H1 (cell line): ENCODE measurements at regions not wholly inside any gene's neighbourhood (a gene's known extent, or its start where the extent isn't known, plus 50 kb on each side); places are given as distances from the start of the nearest gene placed in this dataset.

Experiments used
- CTCF ChIA-PET: fragments of 300-600 bp; sonication (Branson Sonifier 250); formaldehyde crosslinking; loops from one replicate; lab custom pipeline; 2021; ENCODE audit not compliant: partially characterized antibody; lab: Charles Lee
- POLR2A ChIA-PET: fragments of 300-600 bp; sonication (Branson Sonifier 250); formaldehyde crosslinking; loops from one replicate; lab custom pipeline; 2021; ENCODE audit warnings: inconsistent platforms; ENCODE audit not compliant: partially characterized antibody; lab: Charles Lee
- DNase-seq, 2 experiments: peaks; one replicate each; pipeline versions ENCODE4 v3.0.0 to v3.0.0-alpha.2; 2010 to 2022; ENCODE audit warnings: low spot score in 2 of 2, low read depth in 1 of 2, mixed read lengths in 1 of 2
- FAIRE-seq: peaks from 2 replicates; lab custom pipeline; 2011; peaks lifted over from hg19 to GRCh38; lab: Jason Lieb, UNC
- H2AFZ ChIP-seq: 2 replicates; pipeline ENCODE4 v1.8.1; 2012; ENCODE audit warnings: low read length, inconsistent platforms
- H2AK5ac ChIP-seq: 2 replicates; pipeline ENCODE4 v1.6.1; 2013; ENCODE audit warnings: low read depth, low read length
- H2BK120ac ChIP-seq: replicated peaks from 2 replicates; pipeline ENCODE3; 2013; ENCODE audit warnings: low read depth, low read length, inconsistent platforms
- H2BK12ac ChIP-seq: 2 replicates; pipeline ENCODE4 v1.6.1; 2013; ENCODE audit warnings: low read depth, low read length
- H2BK15ac ChIP-seq: 2 replicates; pipeline ENCODE4 v1.6.1; 2013; ENCODE audit warnings: low read length
- H2BK20ac ChIP-seq: 2 replicates; pipeline ENCODE4 v1.6.1; 2013; ENCODE audit warnings: low read length
- H2BK5ac ChIP-seq: 2 replicates; pipeline ENCODE4 v1.6.1; 2013; ENCODE audit warnings: low read depth, low read length
- H3K14ac ChIP-seq: 2 replicates; pipeline ENCODE4 v1.6.1; 2013; ENCODE audit warnings: inconsistent platforms; ENCODE audit not compliant: insufficient read length
- H3K18ac ChIP-seq: 2 replicates; pipeline ENCODE4 v1.6.1; 2013; ENCODE audit warnings: low read length; ENCODE audit errors: extremely low read depth
- H3K23ac ChIP-seq: 2 replicates; pipeline ENCODE4 v1.6.1; 2013; ENCODE audit warnings: inconsistent platforms; ENCODE audit not compliant: insufficient read length
- H3K23me2 ChIP-seq: 2 replicates; pipeline ENCODE4 v1.6.1; 2013; ENCODE audit warnings: low read depth, low read length
- H3K27ac ChIP-seq: 2 replicates; pipeline ENCODE4 v1.6.1; 2011; ENCODE audit warnings: low read depth, low read length, inconsistent platforms
- H3K27me3 ChIP-seq, 4 experiments: replicated peaks in 1 of 4; 1 replicate in 1 of 4; 2 replicates in 3 of 4; pipeline versions ENCODE4 v1.6.1 to v1.8.1; 2011 to 2013; ENCODE audit warnings: low read length in 3 of 4, mild to moderate bottlenecking in 3 of 4, inconsistent platforms in 2 of 4, mixed read lengths in 2 of 4, moderate library complexity in 1 of 4; ENCODE audit not compliant: control insufficient read depth in 3 of 4, insufficient read depth in 3 of 4; ENCODE audit errors: extremely low read depth in 1 of 4
- H3K36me3 ChIP-seq, 4 experiments: 2 replicates each; pipeline versions ENCODE4 v1.6.1 to v1.8.1; 2011 to 2013; ENCODE audit warnings: mild to moderate bottlenecking in 4 of 4, low read length in 3 of 4, moderate library complexity in 2 of 4, control low read depth in 1 of 4, inconsistent platforms in 1 of 4; ENCODE audit not compliant: insufficient read depth in 4 of 4, control insufficient read depth in 2 of 4
- H3K4ac ChIP-seq: replicated peaks from 2 replicates; pipeline ENCODE3; 2013; ENCODE audit warnings: low read length, low read depth, mixed read lengths, inconsistent platforms; ENCODE audit not compliant: insufficient read length
- H3K4me1 ChIP-seq, 4 experiments: replicated peaks in 1 of 4; 1 replicate in 1 of 4; 2 replicates in 3 of 4; pipeline versions ENCODE4 v1.6.1 to v1.8.1; 2011 to 2013; ENCODE audit warnings: low read length in 3 of 4, inconsistent platforms in 2 of 4, mixed read lengths in 1 of 4; ENCODE audit not compliant: insufficient read depth in 4 of 4, control insufficient read depth in 3 of 4
- H3K4me2 ChIP-seq, 2 experiments: 2 replicates each; pipeline versions ENCODE4 v1.6.1 to v1.8.1; 2011 to 2013; ENCODE audit warnings: low read depth in 2 of 2, low read length in 2 of 2, control low read depth in 1 of 2, inconsistent platforms in 1 of 2, mild to moderate bottlenecking in 1 of 2; ENCODE audit not compliant: insufficient read depth in 1 of 2
- H3K4me3 ChIP-seq, 4 experiments: fragments of 200-600, 300-600 bp in 1 of 4; sonication (generic), shearing (Covaris generic), sonication (Bioruptor Twin) in 1 of 4; 2 replicates each; pipeline versions ENCODE4 v1.5.1 to v1.8.1; 2011 to 2016; ENCODE audit warnings: low read length in 4 of 4, low read depth in 3 of 4, control low read depth in 2 of 4, inconsistent platforms in 2 of 4, mild to moderate bottlenecking in 2 of 4, mixed read lengths in 1 of 4, moderate library complexity in 1 of 4; ENCODE audit not compliant: insufficient read depth in 2 of 4; ENCODE audit errors: extremely low read depth in 1 of 4
- H3K56ac ChIP-seq: replicated peaks from 2 replicates; pipeline ENCODE3; 2013; ENCODE audit warnings: low read depth, mild to moderate bottlenecking, mixed read lengths, low read length, inconsistent platforms; ENCODE audit not compliant: insufficient read length
- H3K79me1 ChIP-seq: 2 replicates; pipeline ENCODE4 v1.6.1; 2013; ENCODE audit warnings: low read depth, low read length, control low read depth
- H3K79me2 ChIP-seq, 2 experiments: 2 replicates each; pipeline versions ENCODE4 v1.6.1 to v1.8.1; 2012 to 2013; ENCODE audit warnings: low read length in 2 of 2, mild to moderate bottlenecking in 2 of 2, inconsistent platforms in 1 of 2; ENCODE audit not compliant: insufficient read depth in 2 of 2, control insufficient read depth in 1 of 2
- H3K9ac ChIP-seq, 4 experiments: replicated peaks in 1 of 4; 1 replicate in 1 of 4; 2 replicates in 3 of 4; pipeline versions ENCODE4 v1.6.1 to v1.8.1; 2011 to 2013; ENCODE audit warnings: low read depth in 3 of 4, low read length in 3 of 4, control low read depth in 2 of 4, mild to moderate bottlenecking in 2 of 4, moderate library complexity in 2 of 4, inconsistent platforms in 1 of 4; ENCODE audit errors: extremely low read depth in 1 of 4
- H3K9me3 ChIP-seq, 2 experiments: 2 replicates each; pipeline versions ENCODE4 v1.6.1 to v1.8.1; 2012 to 2013; ENCODE audit warnings: mild to moderate bottlenecking in 2 of 2, moderate library complexity in 2 of 2, control low read depth in 1 of 2, inconsistent platforms in 1 of 2, low read depth in 1 of 2, low read length in 1 of 2, mixed read lengths in 1 of 2; ENCODE audit not compliant: insufficient read depth in 2 of 2
- H4K20me1 ChIP-seq, 2 experiments: replicated peaks in 1 of 2; 2 replicates each; pipeline versions ENCODE3 to v1.8.1; 2011 to 2013; ENCODE audit warnings: inconsistent platforms in 2 of 2, low read length in 2 of 2, mild to moderate bottlenecking in 1 of 2; ENCODE audit not compliant: insufficient read depth in 2 of 2, control insufficient read depth in 1 of 2
- H4K5ac ChIP-seq: 2 replicates; pipeline ENCODE4 v1.6.1; 2013; ENCODE audit warnings: low read length, low read depth, mixed read lengths, inconsistent platforms; ENCODE audit not compliant: insufficient read length
- H4K8ac ChIP-seq: 2 replicates; pipeline ENCODE4 v1.8.0; 2013; ENCODE audit warnings: mild to moderate bottlenecking, moderate library complexity, low read length, inconsistent platforms; ENCODE audit not compliant: insufficient read depth; ENCODE audit errors: extremely low read depth
- H4K91ac ChIP-seq: replicated peaks from 2 replicates; pipeline ENCODE3; 2013; ENCODE audit warnings: low read length, mixed read lengths, inconsistent platforms; ENCODE audit not compliant: insufficient read length
- BCL11A ChIP-seq, 2 experiments: IDR thresholded peaks; one replicate each; pipeline ENCODE4 v1.6.1; 2011; ENCODE audit warnings: low read depth in 2 of 2, low read length in 2 of 2, mild to moderate bottlenecking in 2 of 2
- CHD1 ChIP-seq: IDR thresholded peaks from 2 replicates; pipeline ENCODE4 v1.6.1; 2012; ENCODE audit warnings: low read depth, low read length, improper control_type of control experiment
- EGR1 ChIP-seq: IDR thresholded peaks from 2 replicates; pipeline ENCODE4 v1.6.1; 2011; ENCODE audit warnings: low read depth, low read length, borderline replicate concordance
- EP300 ChIP-seq, 2 experiments: IDR thresholded peaks; 1 replicate in 1 of 2; 2 replicates in 1 of 2; pipeline ENCODE4 v1.6.1; 2011 to 2012; ENCODE audit warnings: low read depth in 2 of 2, low read length in 2 of 2, mild to moderate bottlenecking in 2 of 2, borderline replicate concordance in 1 of 2, inconsistent platforms in 1 of 2, moderate library complexity in 1 of 2
- HDAC6 ChIP-seq: IDR thresholded peaks from one replicate; pipeline ENCODE4 v1.7.1; 2012; ENCODE audit warnings: low read depth, mild to moderate bottlenecking, inconsistent platforms, low read length, moderate library complexity
- NANOG ChIP-seq: IDR thresholded peaks from 2 replicates; pipeline ENCODE4 v1.6.1; 2011; ENCODE audit warnings: low read length, low read depth, mild to moderate bottlenecking, inconsistent platforms; ENCODE audit not compliant: insufficient read depth, poor library complexity, severe bottlenecking
- SP1 ChIP-seq: IDR thresholded peaks from 2 replicates; pipeline ENCODE4 v1.6.1; 2011; ENCODE audit warnings: low read depth, low read length
- SP2 ChIP-seq: IDR thresholded peaks from 2 replicates; pipeline ENCODE4 v1.6.1; 2012; ENCODE audit warnings: mild to moderate bottlenecking, low read length, inconsistent platforms
- SUZ12 ChIP-seq: fragments of 200-600 bp; sonication (generic); IDR thresholded peaks from 2 replicates; pipeline ENCODE4 v1.6.1; 2012; ENCODE audit warnings: mild to moderate bottlenecking, inconsistent platforms, low read length, moderate library complexity, mixed read lengths
- TCF12 ChIP-seq: IDR thresholded peaks from 2 replicates; pipeline ENCODE4 v1.6.1; 2011; ENCODE audit warnings: low read depth, mild to moderate bottlenecking, low read length
- YY1 ChIP-seq: IDR thresholded peaks from 2 replicates; pipeline ENCODE4 v1.6.1; 2011; ENCODE audit warnings: low read depth, mild to moderate bottlenecking, low read length
- ZNF274 ChIP-seq: IDR thresholded peaks from 2 replicates; pipeline ENCODE4 v1.7.0; 2012; ENCODE audit warnings: low read length, borderline replicate concordance; ENCODE audit errors: extremely low read depth
- WGBS, 2 experiments: shearing (Covaris generic) in 1 of 2; methylation state at CpG; one replicate each; pipeline versions ENCODE4 v1.1.6 to v1.1.7; 2013 to 2015; ENCODE audit warnings: low lambda C conversion rate in 2 of 2, mixed read lengths in 2 of 2, inconsistent platforms in 1 of 2, low coverage in 1 of 2, missing lambda C conversion rate in 1 of 2; ENCODE audit not compliant: insufficient replicate concordance in 2 of 2, insufficient coverage in 1 of 2, insufficient read length in 1 of 2; ENCODE audit errors: extremely low coverage in 1 of 2, missing lambda C conversion rate in 1 of 2; 5-methylcytosine and 5-hydroxymethylcytosine counted together
- TF ChIP-seq, protein P1 (sequence below): IDR thresholded peaks from 2 replicates; pipeline ENCODE4 v1.6.1; 2011; ENCODE audit warnings: low read length, improper control_type of control experiment
- TF ChIP-seq, protein P2 (sequence below): IDR thresholded peaks from 2 replicates; pipeline ENCODE4 v1.6.1; 2012; ENCODE audit warnings: inconsistent platforms

DNA sequence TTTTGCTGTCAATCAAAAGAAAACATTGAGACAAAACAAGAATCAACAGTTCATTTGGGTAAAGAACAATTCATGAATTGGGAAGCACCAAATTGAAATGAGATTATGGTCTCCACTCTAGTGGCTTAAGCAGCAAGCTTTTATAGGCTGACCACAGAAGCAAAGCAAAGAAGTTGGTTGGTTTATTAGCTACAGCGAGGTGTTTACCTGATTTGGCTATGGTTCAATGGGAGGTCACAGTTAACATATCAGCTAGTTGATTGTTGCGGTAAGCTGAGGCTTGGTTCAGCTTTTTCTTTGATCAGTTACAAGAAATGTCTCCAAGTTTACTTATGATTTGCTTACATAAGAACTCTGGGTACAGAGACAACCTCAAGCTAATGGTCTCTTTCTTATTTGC, 640.5 kb upstream of the GOLIM4 start:
- Histone ChIP-seq H3K36me3 (no peaks in the 10 kb centered on the region), H2BK120ac (no peak overlapping the region), H3K14ac (no peak overlapping the region), H4K8ac (no peak overlapping the region), H3K56ac (no peak overlapping the region), H3K79me1 (no peaks in the 10 kb centered on the region), H3K79me2 (no peaks in the 10 kb centered on the region), H3K4me3 (no peak overlapping the region), H3K18ac (no peak overlapping the region), H3K27me3 (no peaks in the 10 kb centered on the region), H3K4me1 (peaks cover 0 to 5% (median 2%) of the 10 kb centered on the region in 4 experiments; a peak in 3 of 7 replicates), H2AK5ac (no peak overlapping the region), H2BK12ac (no peak overlapping the region), H3K4me2 (no peak overlapping the region), H3K23me2 (no peaks in the 10 kb centered on the region), H2BK15ac (no peak overlapping the region), H3K27ac (no peak overlapping the region), H3K9me3 (peaks cover 0 to 6% of the 10 kb centered on the region in 2 experiments; a peak in 3 of 4 replicates), H2AFZ (peak overlapping the region; percentile 80; the same call in 1 of the 2 replicates), H4K91ac (no peak overlapping the region), H3K4ac (no peak overlapping the region), H3K9ac (no peak overlapping the region), H4K5ac (no peak overlapping the region), H2BK5ac (no peak overlapping the region), H2BK20ac (no peak overlapping the region), H3K23ac (no peak overlapping the region), H4K20me1 (no peaks in the 10 kb centered on the region)
- FAIRE-seq: no peak
- POLR2A ChIA-PET: no interaction called here
- CTCF ChIA-PET: interaction anchor here (0.8 kb wide), 1 partner anchor 17 kb away, joined by 3 read pairs; no protein-coding TSS in a partner anchor
- no peak for DNase-seq
- WGBS, 2 experiments: 91% methylated on average over 2 of the region's 2 CpGs; no CpG with 5 or more reads in 1 of the 2 experiments
- TF ChIP-seq TCF12: no peak
- TF ChIP-seq HDAC6: no peak
- no peak for TF ChIP-seq YY1
- TF ChIP-seq BCL11A (IDR thresholded peaks at IDR 0.05; ENCODE audit: low read depth in 2 of 2, low read length in 2 of 2): no peak
- TF ChIP-seq, protein P1, sequence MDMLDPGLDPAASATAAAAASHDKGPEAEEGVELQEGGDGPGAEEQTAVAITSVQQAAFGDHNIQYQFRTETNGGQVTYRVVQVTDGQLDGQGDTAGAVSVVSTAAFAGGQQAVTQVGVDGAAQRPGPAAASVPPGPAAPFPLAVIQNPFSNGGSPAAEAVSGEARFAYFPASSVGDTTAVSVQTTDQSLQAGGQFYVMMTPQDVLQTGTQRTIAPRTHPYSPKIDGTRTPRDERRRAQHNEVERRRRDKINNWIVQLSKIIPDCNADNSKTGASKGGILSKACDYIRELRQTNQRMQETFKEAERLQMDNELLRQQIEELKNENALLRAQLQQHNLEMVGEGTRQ: no peak
- TF ChIP-seq SP1: no peak
- TF ChIP-seq EP300 (IDR thresholded peaks at IDR 0.05; ENCODE audit: borderline replicate concordance in 1 of 2, low read depth in 2 of 2, low read length in 2 of 2): no peak
- TF ChIP-seq, protein P2, sequence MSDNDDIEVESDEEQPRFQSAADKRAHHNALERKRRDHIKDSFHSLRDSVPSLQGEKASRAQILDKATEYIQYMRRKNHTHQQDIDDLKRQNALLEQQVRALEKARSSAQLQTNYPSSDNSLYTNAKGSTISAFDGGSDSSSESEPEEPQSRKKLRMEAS: no peak
- TF ChIP-seq EGR1: no peak
- TF ChIP-seq SUZ12: no peak
- no peak for TF ChIP-seq ZNF274
- TF ChIP-seq SP2: no peak
- TF ChIP-seq NANOG: no peak
- no peak for TF ChIP-seq CHD1
